GM12892 (cell line): ENCODE measurements at regions not wholly inside any gene's neighbourhood (a gene's known extent, or its start where the extent isn't known, plus 50 kb on each side); places are given as distances from the start of the nearest gene placed in this dataset.

ENCODE experiments used
- POLR2AphosphoS5 ChIP-seq: IDR thresholded peaks from 2 replicates; pipeline ENCODE4 v1.6.1; 2011; ENCODE audit warnings: low read depth, low read length, control low read depth
- TAF1 ChIP-seq: IDR thresholded peaks from 2 replicates; pipeline ENCODE4 v1.6.1; 2011; ENCODE audit warnings: low read depth, mild to moderate bottlenecking, control low read depth, low read length, borderline replicate concordance

DNA sequence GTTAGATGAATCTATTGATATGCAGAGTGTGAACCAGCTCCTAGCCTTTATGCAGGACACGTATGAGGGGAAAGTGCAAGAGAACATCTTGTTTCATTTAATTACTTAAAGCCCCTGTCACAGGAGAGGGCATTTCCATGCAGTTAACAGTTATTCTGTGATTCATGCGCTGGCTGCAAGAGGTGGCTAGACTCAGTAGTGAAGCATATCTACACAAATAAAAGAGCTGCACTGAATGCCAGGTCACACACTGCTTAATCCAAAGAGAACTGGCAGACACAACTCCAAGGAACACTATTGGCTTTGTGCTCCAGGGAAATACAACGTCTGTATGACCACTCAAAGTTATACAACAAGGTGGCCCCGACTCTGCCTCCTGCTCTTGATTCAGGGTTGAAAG is 394.1 kb downstream of the C12orf75 start:
- TF ChIP-seq TAF1 (no peak), POLR2AphosphoS5 (no peak)
